ENCODE measurements at regions not wholly inside any gene's neighbourhood (a gene's known extent, or its start where the extent isn't known, plus 50 kb on each side); places are given as distances from the start of the nearest gene placed in this dataset.

DNA sequence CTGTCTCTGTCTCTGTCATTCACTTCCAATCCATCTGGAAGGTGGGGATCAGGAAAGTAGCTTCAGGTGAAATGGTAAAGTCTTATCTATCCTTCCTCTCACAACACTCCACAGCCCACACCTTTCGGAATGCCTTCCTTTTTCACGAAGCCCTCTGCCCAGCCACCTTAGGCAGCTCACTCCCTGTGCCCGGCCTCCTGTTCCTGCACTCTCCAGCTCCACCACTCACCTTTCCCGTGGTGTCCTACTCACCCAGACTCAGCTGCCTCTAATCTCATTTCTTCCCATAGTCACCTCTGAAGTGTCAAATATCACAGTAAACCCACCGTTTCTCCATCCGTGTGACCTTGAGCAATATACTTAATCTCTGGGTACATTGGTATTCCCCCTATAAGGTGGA is 100.9 kb upstream of the C7orf33 start:
- TF ChIP-seq POLR2A (IDR thresholded peaks at IDR 0.05; ENCODE audit: low read depth, low read length), result no peak
- TF ChIP-seq POLR2AphosphoS5 (IDR thresholded peaks at IDR 0.05; ENCODE audit: low read depth, low read length), result no peak
- TF ChIP-seq TAF1 (IDR thresholded peaks at IDR 0.05; ENCODE audit: borderline replicate concordance, low read depth, low read length), result no peak
